NCI-H82 (cell line): ENCODE measurements at regions not wholly inside any gene's neighbourhood (a gene's known extent, or its start where the extent isn't known, plus 50 kb on each side); places are given as distances from the start of the nearest gene placed in this dataset.
"Not testable (repeated sequence)": the region's sequence is repeated elsewhere in the genome, so short reads cannot be mapped to it uniquely, and the experiment has no call there.

Source experiments
- DNase-seq: peaks from one replicate; lab custom pipeline; 2025; lab: John Stamatoyannopoulos, UW

DNA sequence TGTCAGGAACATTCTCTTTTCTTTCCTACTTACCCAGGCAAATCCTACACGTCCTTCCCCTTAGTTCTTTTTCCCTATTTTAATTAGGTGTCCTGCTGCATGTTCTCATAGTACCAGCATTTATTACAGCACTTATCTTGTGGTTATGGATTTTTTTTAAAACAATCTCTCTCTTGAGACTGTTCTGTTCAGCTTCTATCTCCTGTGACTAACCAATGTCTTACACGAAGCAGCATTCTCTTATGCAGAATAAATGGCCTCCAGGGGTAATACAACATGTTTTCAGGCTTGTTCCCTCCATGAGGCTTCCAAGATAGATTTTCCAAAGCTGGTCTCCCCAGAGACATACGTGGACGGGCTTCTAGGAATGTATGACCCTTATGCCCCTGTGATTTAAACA lies 1096.1 kb upstream of the CELF2 start:
- no peak for DNase-seq

DNA sequence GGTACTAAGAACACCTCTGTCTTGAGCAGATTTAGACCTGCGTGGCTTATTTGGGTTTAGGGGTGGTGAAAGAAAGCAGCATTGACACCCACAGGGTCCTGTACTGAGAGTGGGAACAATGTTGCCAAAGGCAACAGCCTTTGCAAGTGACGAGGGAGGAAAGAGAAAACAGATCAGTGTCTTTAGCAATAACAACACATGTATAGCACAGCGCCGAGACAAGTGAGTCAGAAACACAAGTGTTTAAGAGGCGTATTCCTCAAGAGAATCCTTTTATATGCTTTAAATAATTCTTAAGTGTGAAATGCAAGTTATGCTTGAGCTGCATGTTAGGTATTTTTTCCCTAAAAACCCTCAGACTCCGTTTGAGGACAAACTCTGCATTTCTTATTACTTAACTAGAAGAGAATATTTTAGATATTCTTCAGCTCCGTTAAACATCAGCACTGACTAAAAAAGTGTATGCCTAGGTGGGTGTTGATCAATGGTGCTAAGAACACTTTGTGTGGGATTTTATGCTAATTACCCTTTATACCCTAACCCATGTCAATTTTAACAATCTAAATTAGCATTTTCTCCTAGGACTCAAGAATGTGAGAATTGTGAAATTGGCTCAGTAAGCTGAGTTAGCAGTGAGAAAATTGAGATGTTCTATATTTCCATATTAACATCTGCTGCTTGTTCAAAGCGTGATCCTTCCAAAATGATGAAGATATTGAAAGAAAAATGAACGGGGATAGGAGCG lies 1095.4 kb upstream of the CELF2 start:
- DNase-seq, result no peak

DNA sequence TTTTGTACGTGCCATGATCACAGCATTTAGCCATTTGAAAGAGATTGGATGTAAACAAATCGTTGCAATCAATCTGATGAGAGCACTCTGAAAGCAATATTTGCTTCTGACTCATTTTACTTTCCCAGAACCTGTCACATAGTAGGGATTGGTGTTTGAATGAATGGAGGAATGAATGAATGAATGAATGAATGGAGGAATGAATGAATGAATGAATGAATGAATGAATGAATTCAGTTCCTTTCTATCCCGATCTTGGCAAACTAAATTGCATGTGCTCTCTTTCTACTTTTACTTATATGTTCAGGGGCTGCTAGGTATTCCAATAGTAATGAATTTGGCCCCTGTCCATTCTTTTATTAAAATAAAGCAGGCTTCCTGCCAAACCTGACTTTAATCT lies 1091.7 kb upstream of the CELF2 start:
- DNase-seq, result no peak

DNA sequence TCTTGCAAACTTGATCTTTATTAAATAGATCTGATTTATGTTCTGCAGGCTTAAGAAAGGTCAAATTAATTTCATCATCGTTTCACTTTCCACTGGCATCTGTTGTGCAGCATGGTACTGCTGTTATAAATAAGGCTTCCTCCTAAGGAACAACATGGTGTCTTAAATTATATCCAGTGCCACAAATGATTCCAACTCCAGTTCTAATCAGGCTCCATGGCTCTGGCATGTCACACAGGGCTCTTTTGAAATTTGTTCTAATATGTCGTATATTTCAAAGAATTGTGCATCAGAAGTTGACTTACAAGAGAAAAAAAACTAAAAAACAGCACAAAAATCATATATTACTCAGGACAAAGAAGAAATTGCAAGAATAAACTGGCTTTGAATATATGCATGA lies 1090.8 kb upstream of the CELF2 start:
- no peak for DNase-seq

DNA sequence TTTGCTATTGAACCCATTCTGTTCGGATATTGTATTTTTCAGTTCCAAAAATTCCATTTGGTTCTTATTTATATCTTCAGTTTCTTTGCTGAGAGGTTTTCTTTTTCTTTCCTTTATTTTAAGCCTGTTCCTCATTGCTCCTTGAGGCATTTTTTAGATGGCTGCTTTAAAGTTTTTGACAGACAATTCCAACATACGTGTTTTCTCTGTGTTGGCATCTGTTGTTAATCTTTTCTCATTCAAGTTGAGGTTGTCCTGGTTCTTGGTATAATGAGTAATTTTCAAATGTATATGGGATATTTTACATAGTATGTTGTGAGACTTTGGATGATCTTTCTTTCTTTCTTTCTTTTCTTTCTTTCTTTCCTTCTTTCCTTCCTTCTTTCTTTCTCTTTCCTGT lies 1078.0 kb upstream of the CELF2 start:
- no peak for DNase-seq

DNA sequence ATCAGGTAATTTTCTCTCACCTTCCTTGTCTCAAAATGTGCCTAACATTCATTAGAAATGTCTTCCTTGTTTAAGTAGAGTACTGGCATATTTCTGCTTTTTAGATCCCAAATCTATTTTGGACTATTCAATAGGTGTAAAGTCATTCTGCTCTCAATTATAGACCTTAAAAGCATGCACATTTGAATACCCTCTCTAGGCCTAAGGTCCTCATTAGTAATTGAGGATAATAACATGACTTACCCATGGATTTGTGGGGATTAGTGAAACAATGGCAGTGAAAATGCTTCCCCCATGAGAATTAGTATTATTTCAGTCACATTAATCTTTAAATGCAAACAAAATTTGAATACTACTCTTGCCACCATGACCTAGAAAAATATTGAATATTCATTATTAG lies 1073.0 kb upstream of the CELF2 start:
- DNase-seq, result peak; percentile 32

DNA sequence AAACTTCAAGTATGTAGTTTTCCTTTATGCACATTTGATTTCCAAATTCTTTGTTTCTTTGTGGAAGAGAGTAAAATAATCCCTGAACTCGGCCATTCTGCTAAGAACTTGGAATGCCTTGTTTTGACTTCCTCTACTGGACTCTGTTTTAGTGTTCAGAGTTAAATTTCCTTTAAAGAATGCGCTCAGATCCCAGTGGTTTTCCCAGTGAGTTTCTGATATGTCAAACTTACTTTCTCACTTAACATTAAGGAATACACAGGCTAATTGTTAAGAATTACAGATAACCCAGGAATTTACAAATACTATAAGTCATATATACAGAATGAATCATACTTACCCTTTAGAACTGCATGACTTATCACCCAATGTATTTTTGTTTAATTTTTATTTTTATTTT lies 1067.6 kb upstream of the CELF2 start:
- DNase-seq, result no peak

DNA sequence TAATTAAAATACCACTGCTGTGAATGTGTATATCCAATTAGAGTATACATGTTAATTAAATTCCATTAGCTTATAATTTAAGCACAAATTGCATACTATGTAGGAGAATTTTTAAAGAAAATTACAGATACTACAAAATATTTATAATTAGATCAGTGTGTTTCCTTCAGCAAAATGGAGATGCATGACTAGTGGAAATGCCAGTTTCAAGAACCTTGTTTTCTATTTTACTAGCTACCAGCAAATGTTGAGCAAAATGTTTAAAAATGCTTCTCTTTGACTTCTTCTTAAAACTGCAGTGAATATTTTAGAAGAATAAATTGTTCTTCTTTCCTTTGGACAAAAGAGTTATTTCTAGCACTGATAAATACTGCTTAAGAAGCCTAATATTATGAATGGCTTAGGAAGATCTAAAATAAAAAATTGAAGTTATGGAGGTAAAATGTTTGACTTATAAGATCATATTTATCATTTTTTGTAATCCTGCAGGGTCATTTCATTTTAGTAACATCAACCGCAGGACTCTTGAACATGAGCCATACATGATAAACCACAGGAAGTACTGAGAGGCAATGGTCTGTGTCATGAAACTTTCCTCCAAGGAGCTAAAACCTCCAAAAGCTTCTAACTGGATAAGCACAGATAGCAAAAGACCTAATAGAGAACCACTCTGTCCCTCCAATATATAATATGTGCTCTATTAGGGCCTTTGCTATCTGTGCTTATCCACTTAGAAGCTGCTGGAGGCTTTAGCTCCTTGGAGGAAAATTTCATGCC lies 1066.0 kb upstream of the CELF2 start:
- DNase-seq, result no peak

DNA sequence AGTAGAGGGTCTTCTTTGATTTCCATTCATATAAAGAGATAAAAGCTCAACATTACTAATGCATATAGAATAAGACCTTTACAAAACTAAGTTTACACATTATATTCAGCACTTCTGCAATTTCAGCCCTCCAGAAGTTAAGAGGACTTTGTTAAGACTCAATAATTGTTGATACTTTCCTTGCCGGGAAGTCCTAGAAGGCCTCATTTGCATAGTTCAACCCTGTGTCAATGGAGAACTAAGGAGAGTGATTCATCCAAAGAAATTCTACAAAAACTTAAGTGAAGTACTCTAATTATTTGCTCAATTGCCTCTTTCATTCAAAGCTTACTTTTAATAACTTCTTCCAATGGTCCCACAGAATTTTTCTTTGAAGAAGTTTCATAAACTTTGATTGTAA lies 1060.3 kb upstream of the CELF2 start:
- no peak for DNase-seq

DNA sequence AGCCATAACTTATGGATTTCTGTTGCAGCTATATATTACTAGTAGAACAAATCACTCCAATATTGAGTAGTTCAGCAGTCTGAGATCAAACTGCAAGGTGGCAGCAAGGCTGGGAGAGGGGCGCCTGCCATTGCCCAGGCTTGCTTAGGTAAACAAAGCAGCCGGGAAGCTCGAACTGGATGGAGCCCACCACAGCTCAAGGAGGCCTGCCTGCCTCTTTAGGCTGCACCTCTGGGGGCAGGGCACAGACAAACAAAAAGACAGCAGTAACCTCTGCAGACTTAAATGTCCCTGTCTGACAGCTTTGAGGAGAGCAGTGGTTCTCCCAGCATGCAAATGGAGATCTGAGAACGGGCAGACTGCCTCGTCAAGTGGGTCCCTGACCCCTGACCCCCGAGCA lies 1059.8 kb upstream of the CELF2 start:
- not testable (repeated sequence) for DNase-seq

DNA sequence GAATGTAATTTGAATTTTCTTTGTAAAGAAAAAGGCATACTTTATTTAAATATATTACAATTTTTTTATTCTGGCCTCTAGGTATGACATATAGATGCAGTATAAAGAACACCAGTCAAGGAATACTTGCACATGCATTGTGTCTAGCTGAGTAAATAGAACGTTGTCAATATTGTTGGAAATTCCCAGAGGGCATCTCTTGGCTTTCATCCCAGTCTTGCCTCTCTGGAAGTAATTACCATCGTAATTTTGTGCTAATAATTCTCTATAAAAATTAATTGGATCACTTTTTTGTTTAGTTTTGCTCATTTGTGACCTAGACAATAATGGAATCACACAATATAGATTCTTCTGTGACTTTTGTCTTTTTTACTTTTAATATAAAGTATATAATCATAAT lies 1052.3 kb upstream of the CELF2 start:
- DNase-seq, result no peak

DNA sequence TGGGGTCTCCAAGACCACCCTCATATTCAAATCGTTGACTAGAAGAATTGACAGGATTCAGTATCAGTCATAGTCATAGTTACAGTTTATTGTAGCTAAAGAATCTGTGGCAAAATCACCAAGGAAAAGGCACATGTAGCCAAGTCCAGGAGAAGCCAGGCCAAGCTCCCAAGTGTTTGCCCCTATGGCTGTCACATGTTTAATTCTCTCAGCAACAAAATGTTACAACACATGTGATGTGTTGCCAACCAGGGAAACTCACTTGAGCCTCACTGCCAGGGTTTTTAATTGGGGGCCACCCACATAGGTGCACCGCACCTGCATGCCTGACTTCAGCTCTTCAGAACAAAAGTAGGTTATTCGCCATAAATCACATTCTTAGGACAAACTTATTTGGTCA lies 1030.9 kb upstream of the CELF2 start:
- DNase-seq, result no peak

DNA sequence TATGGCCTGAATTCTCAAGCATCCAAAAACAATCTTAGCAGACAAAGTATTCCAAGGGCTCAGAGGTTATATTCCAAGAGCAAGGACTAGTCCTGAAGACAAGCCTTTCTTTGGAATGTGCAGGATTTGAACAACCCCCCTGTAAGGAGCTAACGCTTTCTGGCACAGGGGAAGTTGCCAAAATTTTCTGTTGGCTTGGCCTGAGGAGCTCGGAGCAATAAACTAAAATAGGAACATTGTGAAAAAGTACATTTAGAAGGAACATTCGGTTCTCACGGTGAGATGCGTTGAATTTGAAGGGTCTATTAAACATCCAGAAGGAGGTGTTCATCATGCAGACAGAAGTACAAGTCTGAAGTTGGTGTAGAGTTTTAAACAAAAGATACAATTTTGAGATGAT lies 1030.5 kb upstream of the CELF2 start:
- no peak for DNase-seq

DNA sequence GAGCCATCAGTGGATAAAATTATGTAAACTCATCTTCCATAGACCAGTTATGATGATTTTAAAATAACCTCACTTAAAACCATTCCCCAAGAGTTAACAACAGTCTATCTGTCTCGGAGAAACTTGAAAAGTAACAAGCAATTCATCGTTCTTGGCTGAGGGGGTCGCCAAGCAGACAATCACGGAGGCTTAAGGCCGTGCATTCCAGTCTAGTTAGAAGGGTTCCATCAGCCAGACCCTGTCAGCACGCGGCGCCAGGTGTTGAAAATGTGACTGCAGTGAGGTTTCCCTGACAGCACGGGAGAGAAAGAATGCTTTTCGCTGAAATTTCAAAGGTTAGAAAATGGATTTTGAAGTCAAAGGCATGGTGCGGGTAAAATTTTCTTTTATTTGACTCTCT lies 1025.0 kb upstream of the CELF2 start:
- no peak for DNase-seq

DNA sequence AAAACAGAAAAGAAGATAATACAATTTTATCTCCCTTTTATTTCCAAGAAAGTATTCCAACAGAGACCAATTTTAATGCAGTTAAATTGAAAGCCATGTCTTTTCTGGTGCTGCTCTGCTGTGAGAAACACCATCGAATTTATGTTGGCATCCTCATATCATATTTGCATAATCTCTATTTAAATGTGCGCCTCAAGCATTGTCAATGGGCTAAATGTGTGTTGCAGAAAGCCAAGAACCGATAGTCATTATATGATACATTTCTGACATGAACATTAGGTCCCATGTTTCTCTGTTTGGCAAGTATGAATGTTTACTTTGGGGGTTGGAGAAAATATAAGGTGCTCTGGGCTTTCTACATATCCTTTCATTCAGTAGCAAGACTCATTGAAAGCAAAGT lies 1023.5 kb upstream of the CELF2 start:
- DNase-seq, result no peak

DNA sequence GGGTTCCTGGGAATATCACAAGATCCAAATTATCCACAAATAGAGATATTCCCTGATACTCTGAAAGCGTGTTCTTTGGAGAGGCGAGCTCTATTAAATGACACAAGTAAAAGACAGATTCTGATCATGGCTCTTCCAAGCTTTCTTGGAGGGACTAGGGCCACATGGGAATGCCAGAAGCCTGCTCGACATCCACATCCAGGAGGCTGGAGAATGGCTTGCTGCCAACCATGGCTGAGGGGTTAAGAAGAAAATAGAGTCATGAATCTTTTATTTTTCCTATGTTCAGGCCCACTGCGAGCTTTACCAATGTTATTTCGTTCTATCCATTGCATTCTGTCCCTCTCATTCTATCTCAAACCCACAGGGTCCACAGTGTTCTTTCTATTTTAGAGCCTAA lies 1018.0 kb upstream of the CELF2 start:
- DNase-seq, result no peak

DNA sequence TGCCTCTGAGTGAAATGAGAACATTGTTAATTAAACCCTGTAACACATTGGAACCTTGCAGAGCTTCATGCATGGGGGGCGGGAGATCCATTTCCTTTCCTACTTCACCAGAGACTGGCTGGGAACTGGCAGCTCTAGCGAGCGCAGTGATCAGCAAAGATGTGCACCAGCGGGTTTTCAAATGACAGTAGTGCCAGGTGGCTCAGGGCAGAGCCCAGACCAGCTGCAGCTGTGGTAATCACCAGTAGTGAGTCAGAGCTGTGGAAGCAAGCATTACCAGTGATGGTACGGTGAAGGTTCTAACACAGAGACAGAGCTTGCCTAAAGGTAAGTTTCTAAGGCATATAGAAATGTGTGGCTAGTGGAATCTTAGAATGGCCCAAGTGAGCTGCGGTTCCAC lies 1009.7 kb upstream of the CELF2 start:
- DNase-seq, result no peak

DNA sequence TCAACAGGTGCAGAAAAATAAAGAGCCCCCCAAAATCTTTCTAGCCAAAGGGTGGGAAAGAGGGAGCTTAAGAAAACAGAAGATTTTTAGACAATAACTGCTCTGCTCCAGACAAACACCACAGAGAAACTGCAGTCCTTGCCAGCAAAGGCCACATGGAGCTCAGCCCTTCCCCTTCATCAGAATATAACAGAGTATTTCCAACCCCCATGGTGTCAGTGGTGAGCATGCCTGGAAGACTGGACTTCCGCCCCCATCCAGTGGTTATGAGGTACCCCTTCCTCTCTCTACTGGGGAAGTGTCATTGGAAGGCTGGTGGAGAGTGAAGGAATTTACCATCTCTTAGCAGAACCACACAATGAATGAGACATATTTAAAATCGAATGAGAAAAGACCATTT lies 1007.3 kb upstream of the CELF2 start:
- no peak for DNase-seq

DNA sequence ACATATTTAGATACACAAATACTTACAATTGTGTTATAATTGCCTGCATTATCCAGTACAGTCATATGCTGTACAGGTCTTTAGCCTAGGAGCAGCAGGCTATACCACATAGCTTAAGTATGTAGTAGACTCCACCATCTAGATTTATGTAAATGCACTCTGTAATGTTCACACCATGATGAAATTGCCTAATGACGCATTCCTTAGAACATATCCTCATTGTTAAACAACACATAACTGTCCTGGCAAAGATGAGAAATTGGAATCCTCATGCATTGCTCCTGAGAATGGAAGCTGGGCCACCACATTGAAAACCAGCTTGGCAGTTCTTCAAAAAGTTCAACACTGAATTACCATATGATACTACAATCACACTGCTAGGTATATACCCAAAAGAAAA lies 1002.8 kb upstream of the CELF2 start:
- no peak for DNase-seq

DNA sequence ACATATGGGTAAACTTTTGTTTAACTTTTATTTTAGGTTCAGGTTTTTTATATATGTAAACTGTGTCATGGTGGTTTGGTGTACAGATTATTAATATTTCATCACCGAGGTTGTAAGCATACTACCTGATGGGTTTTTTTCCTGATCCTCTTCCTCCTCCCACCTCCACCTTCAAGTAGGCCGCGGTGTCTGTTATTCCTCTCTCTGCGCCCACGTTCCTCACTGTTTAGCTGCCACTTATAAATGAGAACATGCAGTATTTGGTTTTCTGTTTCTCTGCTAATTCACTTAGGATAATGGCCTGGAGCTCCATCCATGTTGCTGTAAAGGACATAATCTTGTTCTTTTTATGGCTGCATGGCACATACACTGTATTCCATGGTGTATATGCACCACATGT lies 1000.0 kb upstream of the CELF2 start:
- DNase-seq, result no peak

DNA sequence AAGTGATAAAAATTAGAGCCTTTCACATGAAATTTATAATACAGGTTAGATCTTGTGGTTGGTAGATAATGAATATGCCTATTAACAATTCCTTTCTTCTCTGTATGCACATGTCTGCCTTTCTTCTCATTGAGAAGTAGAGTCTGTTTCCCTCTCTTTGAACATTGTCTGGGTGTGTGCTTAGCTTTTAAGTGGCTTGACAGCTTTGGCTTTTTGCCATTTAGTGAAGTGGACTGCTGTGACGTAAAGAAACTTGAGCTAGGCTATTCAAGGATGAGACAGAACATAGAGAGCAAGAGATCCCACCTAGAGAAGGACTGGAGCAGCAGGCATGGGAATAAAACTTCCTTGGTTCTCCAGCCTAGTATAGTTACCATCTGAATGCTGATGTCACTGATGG lies 996.7 kb upstream of the CELF2 start:
- DNase-seq, result peak; percentile 1

DNA sequence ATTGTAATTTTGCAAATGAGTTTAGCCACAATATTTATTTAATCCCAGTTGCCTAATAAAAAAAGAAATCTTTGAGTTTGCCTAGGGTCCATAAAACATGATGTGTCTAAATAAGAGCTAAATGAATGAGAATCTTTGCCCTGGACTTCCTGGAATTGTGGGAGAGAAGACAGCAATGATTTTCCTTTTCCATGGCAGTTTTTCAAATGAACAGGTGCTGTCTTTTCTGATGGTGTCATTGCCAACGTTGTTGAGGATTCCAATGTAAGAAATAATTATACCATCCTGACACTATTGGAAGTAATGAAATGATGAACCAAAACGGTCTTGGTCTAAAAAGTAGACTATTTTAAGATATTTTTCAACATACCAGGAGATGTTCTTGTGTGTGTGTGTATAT lies 984.7 kb upstream of the CELF2 start:
- no peak for DNase-seq

DNA sequence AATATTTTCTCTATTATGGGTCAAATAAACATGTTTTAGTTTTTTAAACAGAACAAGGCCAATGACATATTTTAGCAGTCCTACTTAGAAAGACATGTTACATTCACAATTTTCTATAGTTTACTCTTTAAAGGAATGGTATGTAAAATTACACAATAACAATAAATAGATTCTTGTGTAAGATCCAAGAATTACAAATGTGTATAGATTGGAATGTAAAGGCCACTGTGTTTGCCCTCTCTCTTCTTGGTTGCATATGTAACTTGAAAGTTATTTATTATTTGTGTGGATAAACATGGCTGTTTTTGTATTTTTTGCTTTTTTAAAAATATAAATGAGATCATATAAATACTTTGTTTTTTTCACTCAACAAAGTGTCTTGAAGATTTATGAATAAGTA lies 979.3 kb upstream of the CELF2 start:
- no peak for DNase-seq

DNA sequence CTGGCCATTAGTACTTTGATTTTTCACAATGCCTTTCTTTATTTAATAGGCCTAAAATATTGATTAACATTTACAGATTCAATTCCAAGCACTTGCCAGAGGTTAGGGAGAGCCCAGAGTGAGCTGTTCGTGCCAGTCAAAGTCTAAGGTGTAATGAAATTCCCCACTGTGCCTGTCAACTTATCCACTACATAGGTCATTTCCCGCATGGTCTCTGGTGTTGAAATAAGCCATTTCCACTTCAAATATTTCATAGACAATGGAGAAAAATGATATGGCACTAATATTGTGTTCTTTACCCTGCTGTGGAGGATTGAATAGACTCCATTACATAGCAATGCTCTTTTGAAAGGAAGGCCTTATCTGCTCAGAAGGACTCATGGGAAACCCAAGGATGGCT lies 978.1 kb upstream of the CELF2 start:
- DNase-seq, result no peak
